HEK293T (cell line): ENCODE measurements at regions not wholly inside any gene's neighbourhood (a gene's known extent, or its start where the extent isn't known, plus 50 kb on each side); places are given as distances from the start of the nearest gene placed in this dataset.

ENCODE experiments used
- ARNT ChIP-seq: fragments of 450-650 bp; IDR thresholded peaks from 2 replicates; pipeline ENCODE4 v1.6.1; 2017; ENCODE audit warnings: mild to moderate bottlenecking
- BHLHE40 ChIP-seq: fragments of 450-650 bp; IDR thresholded peaks from 2 replicates; pipeline ENCODE4 v1.6.1; 2016; ENCODE audit warnings: mild to moderate bottlenecking, moderate library complexity, borderline replicate concordance
- L3MBTL2 ChIP-seq: fragments of 450-650 bp; conservative IDR thresholded peaks from 2 replicates; pipeline ENCODE4 v1.6.1; 2016; ENCODE audit warnings: mild to moderate bottlenecking
- LEF1 ChIP-seq: fragments of 450-650 bp; IDR thresholded peaks from 2 replicates; pipeline ENCODE4 v1.6.1; 2017; ENCODE audit warnings: mild to moderate bottlenecking, borderline replicate concordance
- NFRKB ChIP-seq: fragments of 450-650 bp; IDR thresholded peaks from 2 replicates; pipeline ENCODE4 v1.6.1; 2016; ENCODE audit warnings: mild to moderate bottlenecking, moderate library complexity
- SP1 ChIP-seq: fragments of 450-650 bp; IDR thresholded peaks from 2 replicates; pipeline ENCODE4 v1.6.1; 2017
- SUZ12 ChIP-seq: fragments of 450-650 bp; IDR thresholded peaks from 2 replicates; pipeline ENCODE4 v1.6.1; 2016; ENCODE audit warnings: mild to moderate bottlenecking
- TF ChIP-seq, protein P1 (sequence below): fragments of 450-650 bp; IDR thresholded peaks from 2 replicates; pipeline ENCODE4 v1.6.1; 2016

- TF ChIP-seq BHLHE40, result no peak
- TF ChIP-seq SUZ12, result no peak
- no peak for TF ChIP-seq NFRKB
- TF ChIP-seq SP1, result no peak
- TF ChIP-seq L3MBTL2, result no peak
- TF ChIP-seq, protein P1, sequence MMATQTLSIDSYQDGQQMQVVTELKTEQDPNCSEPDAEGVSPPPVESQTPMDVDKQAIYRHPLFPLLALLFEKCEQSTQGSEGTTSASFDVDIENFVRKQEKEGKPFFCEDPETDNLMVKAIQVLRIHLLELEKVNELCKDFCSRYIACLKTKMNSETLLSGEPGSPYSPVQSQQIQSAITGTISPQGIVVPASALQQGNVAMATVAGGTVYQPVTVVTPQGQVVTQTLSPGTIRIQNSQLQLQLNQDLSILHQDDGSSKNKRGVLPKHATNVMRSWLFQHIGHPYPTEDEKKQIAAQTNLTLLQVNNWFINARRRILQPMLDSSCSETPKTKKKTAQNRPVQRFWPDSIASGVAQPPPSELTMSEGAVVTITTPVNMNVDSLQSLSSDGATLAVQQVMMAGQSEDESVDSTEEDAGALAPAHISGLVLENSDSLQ, result no peak
- no peak for TF ChIP-seq LEF1
- no peak for TF ChIP-seq ARNT
Measured at GRCh38 chrX:131818297-131818936, 204.7 kb upstream of the STK26 start.
